ENCODE measurements at regions not wholly inside any gene's neighbourhood (a gene's known extent, or its start where the extent isn't known, plus 50 kb on each side); places are given as distances from the start of the nearest gene placed in this dataset.
"Not testable (repeated sequence)": the region's sequence is repeated elsewhere in the genome, so short reads cannot be mapped to it uniquely, and the experiment has no call there.

DNA sequence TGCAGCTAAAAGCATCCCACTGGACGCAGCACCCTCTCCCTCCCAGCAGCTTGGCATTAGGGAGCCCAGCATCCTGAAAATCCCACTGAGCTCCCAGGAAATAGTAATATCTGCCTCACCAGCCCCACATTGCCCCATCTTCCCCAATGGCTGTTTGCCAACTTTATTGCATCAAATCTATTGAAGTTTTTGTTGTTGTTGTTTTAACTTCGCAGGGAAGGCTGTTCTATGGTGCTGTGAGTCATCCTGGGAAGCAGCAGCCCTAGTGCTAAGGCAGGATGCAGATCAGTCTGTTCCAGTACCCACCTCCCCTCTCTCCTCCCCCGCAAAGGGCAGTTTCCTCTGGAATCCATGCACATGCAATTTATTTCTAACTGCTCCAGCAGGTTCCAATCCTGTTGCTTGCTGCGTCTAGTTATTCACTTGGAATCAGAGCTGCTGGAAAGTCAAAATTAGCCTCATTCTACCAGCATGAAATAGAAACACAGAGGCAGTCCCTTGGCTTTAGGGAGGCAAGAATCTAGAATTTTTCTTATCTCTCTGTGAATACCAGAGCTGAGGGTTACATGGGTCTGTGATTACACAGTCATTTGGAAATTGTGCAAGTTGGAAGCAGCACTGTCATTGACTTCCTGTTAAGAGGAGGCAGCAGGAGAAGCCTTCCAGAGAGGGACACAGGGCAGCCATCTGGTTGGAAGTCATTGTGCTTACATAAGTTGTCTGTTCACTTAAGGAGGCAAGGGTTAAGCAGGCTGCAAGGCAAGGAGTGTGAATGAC is 115.9 kb upstream of the CACUL1 start:
- FAIRE-seq (no peak), DNase-seq (ENCODE audit: low spot score) (peak; percentile 65)

DNA sequence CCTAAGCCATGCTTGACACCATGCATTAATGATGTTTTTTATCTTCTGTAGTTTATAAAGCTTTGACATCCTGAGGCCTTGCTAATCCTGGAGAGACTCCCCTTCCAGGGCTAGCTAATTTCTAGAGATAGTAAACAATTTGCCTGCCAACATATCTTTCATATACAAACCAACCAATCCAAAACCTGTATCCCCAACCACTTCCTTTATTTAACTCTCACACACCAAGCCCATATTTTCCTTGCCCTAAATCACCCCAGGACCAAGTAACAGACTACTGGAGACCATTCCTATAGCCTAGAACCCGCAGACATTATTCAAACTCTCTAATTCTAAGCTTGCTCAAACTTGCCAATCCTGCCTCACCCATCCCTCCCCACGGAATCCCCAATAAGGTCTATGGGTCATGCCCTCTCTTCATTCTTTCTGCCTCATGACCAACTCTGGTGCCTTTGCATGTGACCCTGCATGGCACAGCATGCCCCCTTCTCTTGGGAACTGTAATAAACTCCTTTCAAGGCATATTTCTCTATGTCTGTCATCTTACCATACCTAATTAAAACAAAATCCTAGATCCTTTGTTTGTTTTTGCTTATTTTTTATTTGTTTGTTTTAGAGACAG is 116.6 kb upstream of the CACUL1 start:
- FAIRE-seq (no peak), DNase-seq (ENCODE audit: low spot score) (no peak)

DNA sequence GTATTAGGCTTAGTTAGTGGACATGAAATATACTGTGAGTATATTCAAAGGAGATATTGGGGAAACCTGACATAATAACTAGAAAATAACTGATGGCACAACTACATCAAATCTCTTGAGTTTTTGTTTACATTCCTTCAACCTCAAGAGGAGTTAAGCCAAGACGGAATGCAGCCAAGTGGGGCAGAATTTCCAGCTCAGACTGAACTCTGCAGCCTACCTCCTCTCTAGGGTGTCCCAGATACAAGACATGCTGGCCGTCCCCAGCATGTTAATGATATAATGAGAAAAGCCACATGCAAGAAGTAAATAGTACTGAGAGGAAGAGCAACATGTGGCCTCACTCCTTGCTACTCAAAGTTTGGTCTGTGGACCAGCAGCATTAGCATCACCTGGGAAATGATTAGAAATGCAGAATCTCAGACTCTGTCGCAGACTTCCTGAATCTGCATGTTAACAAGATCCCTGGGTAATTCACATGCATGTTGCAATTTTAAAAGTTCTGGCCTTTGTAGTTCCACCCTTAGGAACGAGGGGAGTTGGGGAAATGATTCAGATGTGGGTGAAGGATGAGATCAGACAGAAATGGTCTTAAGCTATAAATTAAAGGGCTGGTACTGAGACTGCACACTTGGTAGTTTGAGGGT is 118.4 kb upstream of the CACUL1 start:
- no peak for DNase-seq (ENCODE audit: low spot score)
- no peak for FAIRE-seq

DNA sequence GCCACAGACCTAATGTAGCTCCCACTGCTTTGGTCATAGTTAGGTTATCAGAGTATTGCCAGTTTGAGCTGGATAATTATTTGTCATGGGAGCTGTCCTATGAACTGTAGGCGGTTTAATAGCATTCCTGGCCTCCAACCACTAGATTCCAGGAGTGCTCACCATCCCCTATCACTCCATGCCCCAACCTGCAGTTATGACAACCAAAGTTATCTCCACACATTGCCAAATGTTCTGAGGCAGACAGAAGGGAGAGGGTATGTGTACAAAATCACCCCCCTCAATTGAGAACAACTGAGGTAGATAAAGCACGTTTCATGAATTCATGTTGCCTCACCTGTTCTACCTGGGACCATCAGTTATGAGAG is 119.0 kb upstream of the CACUL1 start:
- DNase-seq (ENCODE audit: low spot score): peak; percentile 48
- FAIRE-seq: no peak

DNA sequence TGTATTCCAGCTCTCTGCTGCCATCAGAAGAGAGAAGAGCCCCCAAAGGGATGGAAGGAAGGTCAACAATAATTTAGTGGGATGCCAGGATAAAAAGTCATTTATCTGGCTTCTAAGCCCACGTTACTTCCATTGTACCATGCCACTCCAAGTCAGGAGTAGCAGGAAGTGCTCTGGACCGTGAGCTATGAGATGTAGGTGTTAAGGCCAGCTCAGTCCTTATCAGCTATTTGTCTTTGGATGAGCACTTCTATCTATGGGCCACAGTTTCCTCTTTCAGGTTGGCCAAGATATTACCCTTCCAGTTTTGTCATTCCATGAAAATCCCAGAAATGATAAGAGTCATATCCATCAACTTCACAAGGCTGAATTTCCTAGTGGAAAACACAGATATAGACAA is 119.4 kb upstream of the CACUL1 start:
- FAIRE-seq: no peak
- no peak for DNase-seq (ENCODE audit: low spot score)

DNA sequence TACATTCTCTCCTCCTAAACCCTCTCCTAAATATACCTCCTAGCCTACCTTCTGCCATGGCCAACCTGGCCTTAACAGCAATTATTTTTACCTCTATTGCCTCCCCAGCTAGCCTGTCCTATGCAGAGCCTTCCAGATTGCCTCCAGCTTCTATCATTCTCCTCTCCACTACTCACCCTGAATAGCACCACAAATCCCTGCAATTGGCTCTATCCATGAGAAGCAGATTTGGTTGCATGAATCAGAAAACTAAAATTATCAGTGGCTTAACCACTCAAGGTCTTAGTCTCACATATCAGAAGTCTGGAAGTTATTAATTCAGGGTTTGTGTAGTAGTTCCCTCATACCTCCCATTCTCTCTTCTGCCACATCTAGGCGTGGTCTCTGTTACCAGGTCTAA is 120.3 kb upstream of the CACUL1 start:
- DNase-seq (ENCODE audit: low spot score) (no peak), FAIRE-seq (no peak)

DNA sequence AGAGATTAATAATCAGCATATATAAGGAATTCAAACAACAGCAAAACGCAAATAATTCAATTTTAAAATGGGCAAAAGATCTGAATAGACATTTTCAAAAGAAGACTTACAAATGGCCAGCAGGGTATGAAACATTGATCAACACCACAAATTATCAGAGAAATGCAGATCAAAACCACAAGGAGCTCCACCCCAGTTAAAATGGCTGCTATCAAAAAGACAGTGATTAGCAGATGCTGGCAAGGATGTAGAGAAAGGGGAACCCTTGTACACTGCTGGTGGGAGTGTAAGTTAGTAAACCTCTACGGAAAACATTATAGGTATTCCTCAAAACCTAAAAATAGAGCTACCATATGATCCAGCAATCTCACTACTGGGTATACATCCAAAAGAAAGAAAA is 128.0 kb upstream of the CACUL1 start:
- DNase-seq (ENCODE audit: low spot score): no peak
- no peak for FAIRE-seq

DNA sequence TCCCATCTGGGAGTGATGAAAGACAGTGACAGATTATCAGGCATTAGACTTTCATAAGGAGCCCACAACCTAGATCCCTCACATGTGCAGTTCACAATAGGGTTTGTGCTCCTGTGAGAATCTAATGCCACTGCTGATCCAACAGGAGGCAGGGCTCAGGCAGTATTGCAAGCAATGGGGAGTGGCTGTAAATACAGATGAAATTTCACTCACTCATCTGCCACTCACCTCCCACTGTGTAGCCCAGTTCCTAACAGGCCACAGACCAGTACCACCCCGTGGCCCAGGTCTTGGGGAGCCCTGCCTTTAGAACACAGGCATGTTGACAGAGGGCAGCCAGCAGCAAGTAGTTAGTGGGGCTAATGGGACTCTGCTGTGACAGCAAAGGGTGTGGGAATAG is 137.3 kb upstream of the NANOS1 start:
- no peak for FAIRE-seq
- no peak for DNase-seq (ENCODE audit: low spot score)

DNA sequence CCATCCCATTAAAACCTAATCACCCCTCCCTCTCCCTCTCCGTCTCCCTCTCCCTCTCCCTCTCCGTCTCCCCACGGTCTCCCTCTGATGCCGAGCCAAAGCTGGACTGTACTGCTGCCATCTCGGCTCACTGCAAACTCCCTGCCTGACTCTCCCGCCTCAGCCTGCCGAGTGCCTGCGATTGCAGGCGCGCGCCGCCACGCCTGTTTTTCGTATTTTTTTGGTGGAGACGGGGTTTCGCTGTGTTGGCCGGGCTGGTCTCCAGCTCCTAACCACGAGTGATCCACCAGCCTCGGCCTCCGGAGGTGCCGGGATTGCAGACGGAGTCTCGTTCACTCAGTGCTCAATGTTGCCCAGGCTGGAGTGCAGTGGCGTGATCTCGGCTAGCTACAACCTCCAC is 134.6 kb upstream of the NANOS1 start:
- not testable (repeated sequence) for DNase-seq (ENCODE audit: low spot score); FAIRE-seq

DNA sequence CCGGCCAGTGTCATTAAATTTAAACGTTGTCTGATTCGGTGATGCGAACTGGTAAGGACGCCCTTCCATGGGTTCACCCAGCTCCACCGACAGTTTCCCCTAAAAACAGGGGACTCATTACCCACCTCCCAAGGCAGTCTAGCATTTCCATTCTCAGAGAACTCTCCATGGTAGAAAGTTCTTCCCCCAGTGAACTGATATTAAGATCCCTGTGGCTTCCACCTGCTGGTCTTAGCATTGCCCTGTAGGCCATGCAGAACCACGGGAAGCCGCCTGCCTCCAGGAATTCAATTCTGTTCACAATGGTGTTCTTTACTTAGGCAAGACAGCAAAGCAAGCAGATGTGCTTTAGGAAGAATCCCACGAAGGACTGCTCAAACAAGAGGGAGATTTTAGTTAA is 128.9 kb upstream of the NANOS1 start:
- DNase-seq (ENCODE audit: low spot score) (no peak), FAIRE-seq (no peak)

DNA sequence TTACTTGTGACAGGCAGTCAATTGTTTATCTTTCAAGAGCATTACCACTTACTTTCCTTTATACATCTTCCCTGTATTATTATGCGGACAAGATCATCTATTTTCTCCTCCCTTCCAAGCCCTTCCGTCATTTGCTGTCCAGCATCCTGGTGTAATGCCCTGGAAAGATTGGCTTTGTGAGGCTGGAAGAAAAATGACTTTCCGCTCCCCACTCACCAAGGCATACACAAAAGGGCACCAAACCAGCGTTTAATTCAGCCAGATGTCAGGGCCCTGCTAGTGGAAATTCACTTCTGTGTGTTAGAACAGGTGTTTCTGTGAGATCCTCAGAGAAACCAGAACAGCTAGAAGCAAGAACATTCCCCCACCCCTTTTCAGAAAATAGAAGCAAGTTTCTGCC is 128.1 kb upstream of the NANOS1 start:
- DNase-seq (ENCODE audit: low spot score) (no peak), FAIRE-seq (no peak)

DNA sequence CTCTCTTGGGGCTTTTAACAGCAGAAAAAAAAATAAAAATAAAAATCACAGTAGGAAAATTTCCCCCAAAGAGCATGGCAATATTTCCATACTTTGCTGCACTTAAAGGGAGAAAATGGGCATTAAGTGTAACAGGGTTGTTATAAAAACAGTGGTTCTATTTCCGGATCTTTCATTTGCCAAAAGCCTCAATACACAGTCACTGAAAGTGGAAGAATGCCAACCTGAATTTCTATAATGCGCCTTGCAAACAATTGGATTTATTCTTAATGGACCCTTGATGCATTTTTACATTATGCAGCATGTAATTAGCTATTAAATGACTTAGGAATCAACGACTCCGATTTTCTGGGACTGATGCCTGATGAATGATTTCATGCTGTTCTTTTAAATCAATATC is 127.6 kb upstream of the NANOS1 start:
- FAIRE-seq (no peak), DNase-seq (ENCODE audit: low spot score) (no peak)

DNA sequence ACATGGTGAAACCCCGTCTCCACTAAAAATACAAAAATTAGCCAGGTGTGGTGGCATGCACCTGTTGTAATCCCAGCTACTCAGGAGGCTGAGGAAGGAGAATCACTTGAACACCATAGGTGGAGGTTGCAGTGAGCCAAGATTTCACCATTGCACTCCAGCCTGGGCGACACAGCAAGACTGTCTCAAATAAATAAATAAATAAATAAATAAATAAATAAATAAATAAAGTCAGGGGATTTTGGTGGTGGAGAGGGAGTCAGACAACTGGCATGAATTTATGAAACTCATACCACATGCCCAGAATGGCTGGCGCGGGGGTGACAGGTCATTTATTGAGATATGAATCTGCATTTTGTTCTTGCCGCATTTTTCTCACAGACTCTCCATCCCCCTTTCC is 126.9 kb upstream of the NANOS1 start:
- FAIRE-seq; DNase-seq (ENCODE audit: low spot score): not testable (repeated sequence)

DNA sequence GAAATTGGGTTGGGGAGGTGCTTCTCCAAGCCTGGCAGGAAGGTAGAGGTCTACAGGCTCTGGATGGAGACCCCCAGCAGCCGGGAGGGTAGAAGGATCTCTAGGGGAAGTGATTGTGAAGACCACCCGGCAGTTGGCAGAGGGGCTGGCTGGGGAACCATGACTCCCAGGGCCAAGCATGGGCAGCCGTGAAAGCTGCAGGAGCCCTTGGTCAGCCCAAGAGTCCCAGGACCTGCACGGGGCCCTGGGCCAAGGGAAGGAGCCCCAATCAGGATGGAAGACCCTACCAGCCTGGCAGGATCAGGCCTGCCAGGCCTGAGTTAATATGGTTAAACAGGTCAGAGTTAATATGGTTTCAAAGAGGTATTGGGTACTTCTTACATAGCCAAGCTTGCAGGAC is 126.3 kb upstream of the NANOS1 start:
- DNase-seq (ENCODE audit: low spot score) (no peak), FAIRE-seq (no peak)

DNA sequence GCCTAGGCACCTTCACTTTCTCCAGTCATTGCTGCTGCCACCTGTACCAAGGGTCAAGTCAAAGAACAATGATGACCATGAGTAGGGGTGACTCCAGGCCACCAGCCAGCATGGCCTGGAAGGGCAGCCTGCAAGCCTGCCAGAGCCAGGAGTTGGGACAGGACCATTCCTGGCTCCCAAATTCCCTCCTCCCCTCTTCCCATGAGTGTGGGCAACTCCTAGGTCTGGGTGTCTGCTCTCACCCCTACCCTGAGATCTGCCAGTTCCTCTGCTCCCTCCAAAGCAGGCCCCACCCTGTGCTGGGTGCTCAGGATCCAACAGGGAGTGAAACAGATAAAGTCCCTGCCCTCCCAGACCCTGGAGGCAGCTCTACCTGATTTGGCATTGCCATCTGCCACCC is 125.8 kb upstream of the NANOS1 start:
- no peak for DNase-seq (ENCODE audit: low spot score)
- FAIRE-seq: no peak

DNA sequence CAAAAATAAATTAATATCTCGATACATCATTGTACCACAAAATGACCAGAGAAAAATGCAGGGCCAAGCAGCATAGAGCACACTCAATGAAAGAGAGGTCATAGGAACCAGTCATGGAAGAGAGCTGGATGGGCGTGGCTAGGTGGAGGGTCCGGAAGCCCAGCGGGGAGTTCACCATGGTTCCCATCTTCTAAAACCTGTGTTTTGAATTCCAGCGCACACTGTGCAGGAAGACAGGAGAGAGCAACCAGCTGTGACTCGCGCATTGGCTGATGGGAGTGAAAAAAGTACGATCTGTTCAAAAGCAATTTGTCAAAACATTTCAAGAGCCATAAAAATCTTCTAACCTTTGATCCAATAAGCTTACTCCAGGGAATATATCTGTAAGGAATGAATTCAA is 125.2 kb upstream of the NANOS1 start:
- no peak for DNase-seq (ENCODE audit: low spot score)
- no peak for FAIRE-seq

DNA sequence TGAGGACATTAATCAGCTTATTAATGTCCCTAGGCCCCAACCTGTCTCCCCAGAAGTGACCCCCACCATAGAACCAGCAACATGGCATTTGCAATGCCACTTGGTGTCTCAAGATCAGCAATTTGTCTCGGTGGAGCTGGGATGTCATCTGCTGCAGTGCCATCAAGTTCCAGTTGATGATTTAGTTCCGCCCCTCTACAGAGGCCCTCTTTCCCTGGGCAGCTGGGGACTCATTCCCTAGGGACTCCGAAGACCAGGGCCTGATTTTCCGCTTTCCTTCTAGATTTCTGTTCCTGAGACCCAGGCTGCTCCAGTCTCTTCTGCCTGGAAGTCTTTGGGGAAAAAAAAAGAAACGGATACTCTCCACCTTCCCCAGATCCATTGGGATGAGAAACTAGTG is 122.5 kb upstream of the NANOS1 start:
- FAIRE-seq: no peak
- DNase-seq (ENCODE audit: low spot score): no peak

DNA sequence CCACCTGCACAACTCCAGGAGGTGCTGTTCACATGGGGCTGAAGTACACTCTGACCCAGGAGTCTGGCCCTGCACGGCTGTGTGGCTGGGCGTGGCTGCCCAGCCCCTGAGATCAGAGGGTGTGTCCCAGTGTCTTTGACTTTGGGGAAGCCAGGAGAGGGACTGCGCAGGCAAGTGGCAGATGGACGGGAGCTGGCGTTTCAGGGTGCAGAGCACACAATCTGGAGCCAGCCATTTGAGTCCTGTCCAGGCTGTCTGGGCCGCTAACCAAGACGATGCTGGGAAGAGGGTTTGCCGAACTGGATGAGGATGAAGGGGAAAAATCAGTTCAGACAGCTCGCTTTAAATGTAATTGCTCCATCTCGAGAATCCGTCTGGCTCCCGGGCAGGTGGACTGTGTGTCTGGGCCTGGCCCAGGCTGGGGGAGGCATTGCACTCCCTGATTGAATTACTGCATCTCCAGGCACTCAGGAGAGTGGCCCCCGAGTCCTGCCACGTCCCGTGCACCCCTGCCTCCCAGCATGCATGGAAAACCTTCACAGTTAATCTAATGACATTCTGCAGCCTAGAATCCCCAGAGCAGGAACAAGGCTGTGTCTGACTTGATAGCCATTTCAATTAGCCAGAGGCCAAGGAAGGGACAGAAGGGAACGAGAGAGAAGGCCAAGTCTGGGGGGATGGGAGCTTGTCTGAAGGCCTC is 120.8 kb upstream of the NANOS1 start:
- no peak for DNase-seq (ENCODE audit: low spot score)
- FAIRE-seq: no peak

DNA sequence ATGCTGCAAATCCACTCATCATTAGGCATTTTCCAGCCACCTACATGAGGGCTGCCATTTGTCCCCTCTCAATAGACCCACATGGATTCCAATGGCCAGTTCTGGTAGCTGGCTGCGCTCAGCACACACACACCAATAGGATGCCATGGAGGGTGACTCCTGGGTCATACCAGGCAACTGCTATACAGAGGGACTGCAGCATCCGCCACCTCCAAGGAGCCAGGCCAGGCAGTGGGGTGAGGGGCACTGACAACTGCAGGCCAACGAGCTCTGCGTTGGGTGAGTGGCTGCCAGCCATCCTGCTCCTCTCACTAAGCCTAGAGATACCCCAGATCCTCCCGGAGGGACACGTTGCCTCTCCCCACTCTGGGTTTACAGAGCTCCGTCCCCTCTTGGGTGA is 118.8 kb upstream of the NANOS1 start:
- DNase-seq (ENCODE audit: low spot score): no peak
- no peak for FAIRE-seq

DNA sequence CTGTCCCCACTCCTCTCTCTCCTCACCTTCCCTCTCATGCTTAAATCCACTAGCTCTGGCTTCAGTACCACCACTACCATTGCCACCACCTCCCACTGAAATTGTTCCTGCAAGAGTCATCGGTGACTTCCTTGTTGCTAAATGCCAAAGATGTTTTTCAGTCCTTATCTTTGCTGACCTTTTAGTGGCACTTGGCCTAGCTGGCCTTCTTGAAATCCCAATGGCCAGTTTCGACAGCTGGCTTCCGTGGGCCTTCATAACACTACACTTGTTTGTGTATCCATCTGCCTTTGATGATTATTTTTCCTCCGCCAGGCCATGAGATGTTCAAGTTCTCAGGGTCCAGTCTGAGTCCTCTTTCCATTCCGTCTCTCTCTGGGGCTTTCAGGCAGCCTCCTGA is 118.2 kb upstream of the NANOS1 start:
- DNase-seq (ENCODE audit: low spot score) (peak; percentile 73), FAIRE-seq (no peak)

DNA sequence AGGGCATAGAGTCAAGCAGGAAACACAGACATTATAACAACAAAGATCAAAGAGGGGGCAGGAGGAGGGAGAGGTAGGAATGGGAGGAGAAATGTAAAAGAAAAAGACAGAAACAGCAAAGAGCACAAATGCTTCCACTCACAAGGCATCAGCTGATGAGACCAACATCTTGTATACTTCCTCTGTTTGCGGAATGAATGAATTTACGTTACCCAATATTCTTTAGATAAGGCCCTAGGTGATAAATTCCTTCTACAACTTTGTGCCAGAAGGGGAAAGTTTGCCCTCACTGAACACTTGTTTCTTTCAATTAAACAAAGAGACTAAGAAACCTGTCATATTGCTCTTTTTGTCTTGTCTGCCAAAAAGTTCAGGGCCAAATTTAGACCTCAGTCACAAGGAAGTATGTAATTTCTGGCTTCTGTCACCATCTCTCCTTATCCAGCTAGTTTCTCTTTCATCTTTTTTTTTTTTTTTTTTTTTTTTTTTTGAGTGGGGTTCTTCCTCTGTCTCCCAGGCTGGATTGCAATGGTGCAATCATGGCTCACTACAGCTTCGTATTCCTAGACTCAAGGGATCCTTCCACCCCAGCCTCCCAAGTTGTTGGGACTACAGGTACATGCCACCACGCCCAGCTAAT is 116.4 kb upstream of the NANOS1 start:
- FAIRE-seq: no peak
- DNase-seq (ENCODE audit: low spot score): no peak

DNA sequence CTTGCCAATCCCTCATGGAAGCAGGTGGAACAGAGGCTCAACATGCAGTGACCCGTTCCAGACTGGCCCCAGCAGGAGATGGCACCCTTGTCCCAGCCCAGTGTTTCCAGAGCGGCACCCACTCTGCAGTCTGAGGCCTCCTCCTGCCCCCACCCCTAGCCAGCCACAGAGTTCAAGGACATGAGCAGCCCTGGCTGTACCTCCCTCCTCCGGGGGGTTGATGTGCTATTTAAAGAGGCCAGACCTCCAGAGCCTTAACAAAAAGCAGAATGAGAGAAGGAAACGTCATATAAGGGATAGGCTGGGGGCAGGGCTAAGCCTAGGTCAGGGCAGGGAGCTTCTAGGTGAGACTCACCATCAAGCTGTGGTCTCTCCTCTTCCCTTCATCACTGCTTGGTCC is 115.7 kb upstream of the NANOS1 start:
- FAIRE-seq: no peak
- DNase-seq (ENCODE audit: low spot score): no peak

Measured in RCC 7860 (cell line).